ENCODE measurements at regions not wholly inside any gene's neighbourhood (a gene's known extent, or its start where the extent isn't known, plus 50 kb on each side); places are given as distances from the start of the nearest gene placed in this dataset.

- ATAC-seq = peak; percentile 91
- TF ChIP-seq TCF4 (CRISPR knock-in tag; IDR thresholded peaks at IDR 0.05; ENCODE audit: borderline replicate concordance) (0 out of 2 replicates have a peak, but pooled peaks have one; percentile 10), ZFP30 (CRISPR knock-in tag; IDR thresholded peaks at IDR 0.05) (no peak)
Observed at GRCh38 chr2:234564699-234565098, 67.8 kb upstream of the ARL4C start.

DNA sequence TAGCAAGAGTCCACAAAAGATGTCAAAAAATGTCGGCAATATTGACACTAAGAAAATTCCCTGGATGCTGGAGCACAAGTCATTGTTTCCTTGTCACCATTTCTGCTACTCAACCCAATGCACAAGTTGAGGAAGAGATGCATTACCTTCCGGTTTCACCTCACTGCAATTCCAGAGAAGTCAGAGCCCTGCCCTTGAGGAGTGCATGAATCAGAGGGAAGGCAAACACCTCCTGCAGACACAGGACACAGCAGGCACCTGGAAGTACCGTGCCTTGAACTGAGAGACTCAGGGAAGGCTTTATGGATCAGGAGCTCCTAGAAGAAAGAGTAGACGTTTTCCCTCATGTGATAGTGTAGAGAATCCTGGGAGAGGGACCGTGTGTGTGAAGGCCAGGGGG is 62.7 kb upstream of the ARL4C start:
- no peak for ATAC-seq
- TF ChIP-seq ISL1 (CRISPR knock-in tag; IDR thresholded peaks at IDR 0.05) (no peak), BACH2 (CRISPR knock-in tag; IDR thresholded peaks at IDR 0.05; ENCODE audit: borderline replicate concordance) (no peak), ZFP3 (CRISPR knock-in tag; IDR thresholded peaks at IDR 0.05) (no peak), CREB5 (CRISPR knock-in tag; IDR thresholded peaks at IDR 0.05; ENCODE audit: low read depth) (no peak), ESRRG (CRISPR knock-in tag; IDR thresholded peaks at IDR 0.05) (no peak), PATZ1 (CRISPR knock-in tag; IDR thresholded peaks at IDR 0.05; ENCODE audit: borderline replicate concordance) (no peak), TCF4 (CRISPR knock-in tag; IDR thresholded peaks at IDR 0.05; ENCODE audit: borderline replicate concordance) (no peak), TOX (CRISPR knock-in tag; IDR thresholded peaks at IDR 0.05; ENCODE audit: borderline replicate concordance) (no peak), ZFP30 (CRISPR knock-in tag; IDR thresholded peaks at IDR 0.05) (no peak), OSR1 (CRISPR knock-in tag; IDR thresholded peaks at IDR 0.05) (no peak), SNAI2 (CRISPR knock-in tag; IDR thresholded peaks at IDR 0.05) (no peak), PPARA (CRISPR knock-in tag; IDR thresholded peaks at IDR 0.05; ENCODE audit: borderline replicate concordance) (no peak), ZNF8 (CRISPR knock-in tag; IDR thresholded peaks at IDR 0.05) (no peak), TSHZ2 (CRISPR knock-in tag; IDR thresholded peaks at IDR 0.05) (no peak), ARNTL (CRISPR knock-in tag; IDR thresholded peaks at IDR 0.05; ENCODE audit: borderline replicate concordance, low read depth) (no peak)
- TF ChIP-seq, protein P1, sequence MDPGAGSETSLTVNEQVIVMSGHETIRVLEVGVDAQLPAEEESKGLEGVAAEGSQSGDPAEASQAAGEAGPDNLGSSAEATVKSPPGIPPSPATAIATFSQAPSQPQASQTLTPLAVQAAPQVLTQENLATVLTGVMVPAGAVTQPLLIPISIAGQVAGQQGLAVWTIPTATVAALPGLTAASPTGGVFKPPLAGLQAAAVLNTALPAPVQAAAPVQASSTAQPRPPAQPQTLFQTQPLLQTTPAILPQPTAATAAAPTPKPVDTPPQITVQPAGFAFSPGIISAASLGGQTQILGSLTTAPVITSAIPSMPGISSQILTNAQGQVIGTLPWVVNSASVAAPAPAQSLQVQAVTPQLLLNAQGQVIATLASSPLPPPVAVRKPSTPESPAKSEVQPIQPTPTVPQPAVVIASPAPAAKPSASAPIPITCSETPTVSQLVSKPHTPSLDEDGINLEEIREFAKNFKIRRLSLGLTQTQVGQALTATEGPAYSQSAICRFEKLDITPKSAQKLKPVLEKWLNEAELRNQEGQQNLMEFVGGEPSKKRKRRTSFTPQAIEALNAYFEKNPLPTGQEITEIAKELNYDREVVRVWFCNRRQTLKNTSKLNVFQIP (CRISPR knock-in tag; IDR thresholded peaks at IDR 0.05; ENCODE audit: borderline replicate concordance, low read depth) = no peak

- no peak for TF ChIP-seq TCF4 (CRISPR knock-in tag; IDR thresholded peaks at IDR 0.05; ENCODE audit: borderline replicate concordance)
- TF ChIP-seq ESRRG (CRISPR knock-in tag; IDR thresholded peaks at IDR 0.05) = no peak
- TF ChIP-seq ISL1 (CRISPR knock-in tag; IDR thresholded peaks at IDR 0.05) = no peak
- TF ChIP-seq CREB5 (CRISPR knock-in tag; IDR thresholded peaks at IDR 0.05; ENCODE audit: low read depth) = no peak
- no peak for TF ChIP-seq TSHZ2 (CRISPR knock-in tag; IDR thresholded peaks at IDR 0.05)
- TF ChIP-seq ZFP30 (CRISPR knock-in tag; IDR thresholded peaks at IDR 0.05) = no peak
- no peak for TF ChIP-seq CSRNP3 (CRISPR knock-in tag; IDR thresholded peaks at IDR 0.05)
- TF ChIP-seq PPARA (CRISPR knock-in tag; IDR thresholded peaks at IDR 0.05; ENCODE audit: borderline replicate concordance) = no peak
- TF ChIP-seq SNAI2 (CRISPR knock-in tag; IDR thresholded peaks at IDR 0.05) = no peak
- TF ChIP-seq GLIS3 (CRISPR knock-in tag; IDR thresholded peaks at IDR 0.05) = no peak
- no peak for TF ChIP-seq ZNF565 (CRISPR knock-in tag; conservative IDR thresholded peaks at IDR 0.05; ENCODE audit: low read depth)
- TF ChIP-seq CSDC2 (CRISPR knock-in tag; IDR thresholded peaks at IDR 0.05) = no peak
- no peak for TF ChIP-seq PATZ1 (CRISPR knock-in tag; IDR thresholded peaks at IDR 0.05; ENCODE audit: borderline replicate concordance)
- TF ChIP-seq TOX (CRISPR knock-in tag; IDR thresholded peaks at IDR 0.05; ENCODE audit: borderline replicate concordance) = no peak
- ATAC-seq = no peak
Observed at GRCh38 chr2:234558642-234559041, 61.8 kb upstream of the ARL4C start.

Measured in SK-N-SH treated with all-trans-retinoic acid at 6 μM for 48 hours (cell line).